A673 (cell line): ENCODE measurements at regions not wholly inside any gene's neighbourhood (a gene's known extent, or its start where the extent isn't known, plus 50 kb on each side); places are given as distances from the start of the nearest gene placed in this dataset.

Source experiments
- BruUV-seq: library from RNA; stranded (reverse); fragments of 400-500 nt; replicated peaks from 2 replicates; lab custom pipeline; 2021; lab: Mats Ljungman, UMichigan
- CTCF ChIA-PET: fragments of 300-600 bp; sonication (Branson Sonifier 250); formaldehyde crosslinking; loops from one replicate; lab custom pipeline; 2022; ENCODE audit warnings: antibody characterized with exemption; lab: Charles Lee
- POLR2A ChIA-PET: fragments of 300-600 bp; sonication (Branson Sonifier 250); formaldehyde crosslinking; loops from one replicate; lab custom pipeline; 2022; ENCODE audit warnings: antibody characterized with exemption; ENCODE audit not compliant: low non-redundant PET; lab: Charles Lee
- DNase-seq: peaks from one replicate; pipeline ENCODE4 v3.0.0-alpha.2; 2015; ENCODE audit warnings: low spot score
- H3K27ac ChIP-seq: fragments of 200-600 bp; sonication (generic); 2 replicates; pipeline ENCODE4 v1.5.1; 2016; ENCODE audit warnings: mixed run types, low read depth, mild to moderate bottlenecking, mixed read lengths, antibody characterized with exemption, low read length; ENCODE audit not compliant: poor library complexity, severe bottlenecking
- H3K27me3 ChIP-seq: fragments of 200-600 bp; sonication (generic); replicated peaks from 2 replicates; pipeline ENCODE4 v1.6.1; 2017; ENCODE audit warnings: mixed run types, low read depth, mild to moderate bottlenecking, mixed read lengths, antibody characterized with exemption, low read length; ENCODE audit not compliant: insufficient read depth, poor library complexity
- H3K36me3 ChIP-seq: fragments of 200-600 bp; sonication (generic); 2 replicates; pipeline ENCODE4 v1.6.1; 2016; ENCODE audit warnings: mixed run types, mild to moderate bottlenecking, mixed read lengths, antibody characterized with exemption, low read length; ENCODE audit not compliant: insufficient read depth, poor library complexity, severe bottlenecking
- H3K4me1 ChIP-seq: fragments of 200-600 bp; sonication (generic); 2 replicates; pipeline ENCODE4 v1.6.1; 2017; ENCODE audit warnings: mixed run types, mild to moderate bottlenecking, mixed read lengths, antibody characterized with exemption, low read length; ENCODE audit not compliant: insufficient read depth, poor library complexity, severe bottlenecking
- H3K4me3 ChIP-seq: fragments of 200-600 bp; sonication (generic); 2 replicates; pipeline ENCODE4 v1.5.1; 2016; ENCODE audit warnings: low read depth, mixed run types, mild to moderate bottlenecking, mixed read lengths, low read length; ENCODE audit not compliant: poor library complexity, severe bottlenecking
- H3K9me3 ChIP-seq: fragments of 200-600 bp; sonication (generic); 2 replicates; pipeline ENCODE4 v1.6.1; 2016; ENCODE audit warnings: mixed run types, low read depth, mild to moderate bottlenecking, mixed read lengths, antibody characterized with exemption, low read length; ENCODE audit not compliant: poor library complexity, severe bottlenecking
- EZH2 ChIP-seq: fragments of 200-600 bp; sonication (generic); IDR thresholded peaks from 2 replicates; pipeline ENCODE4 v1.6.1; 2017; ENCODE audit warnings: borderline replicate concordance, low read depth, mild to moderate bottlenecking, mixed read lengths, antibody characterized with exemption, low read length; ENCODE audit not compliant: poor library complexity, severe bottlenecking
- intact Hi-C: fragments of 100-400 bp; cut with micrococcal nuclease; formaldehyde crosslinking; loops from one replicate; pipeline ENCODE4 v1.10.0; 2022; ENCODE audit not compliant: unreplicated experiment
- TF ChIP-seq, protein P1 (sequence below): fragments of 300-800, 200-600 bp; sonication (generic); conservative IDR thresholded peaks from 2 replicates; pipeline ENCODE4 v1.5.1; 2017; ENCODE audit warnings: low read depth, mild to moderate bottlenecking, antibody characterized with exemption, low read length, moderate library complexity, mixed read lengths

DNA sequence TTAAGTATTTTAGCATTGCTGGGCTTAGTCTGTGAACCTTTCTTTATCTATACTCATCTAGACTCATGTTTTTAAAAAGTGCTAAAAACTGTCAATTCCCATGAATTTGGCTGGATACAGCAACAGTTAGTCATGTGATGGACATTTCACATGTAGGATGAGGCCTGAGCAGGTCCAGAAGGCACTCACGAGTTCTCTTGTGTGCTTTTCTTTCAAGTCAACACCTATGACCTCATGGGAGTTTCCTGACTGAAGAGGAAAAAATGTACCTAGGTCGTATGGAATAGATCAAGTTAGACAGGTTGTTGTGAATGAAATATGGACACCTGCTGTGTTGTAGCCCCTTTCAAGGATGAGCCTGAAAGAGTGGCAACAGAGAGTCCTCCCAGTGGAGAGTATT, 394.2 kb downstream of the DUSP10 start:
- H3K4me1 ChIP-seq = no peaks in the 10 kb centered on the region
- TF ChIP-seq EZH2 = no peak
- TF ChIP-seq, protein P1, sequence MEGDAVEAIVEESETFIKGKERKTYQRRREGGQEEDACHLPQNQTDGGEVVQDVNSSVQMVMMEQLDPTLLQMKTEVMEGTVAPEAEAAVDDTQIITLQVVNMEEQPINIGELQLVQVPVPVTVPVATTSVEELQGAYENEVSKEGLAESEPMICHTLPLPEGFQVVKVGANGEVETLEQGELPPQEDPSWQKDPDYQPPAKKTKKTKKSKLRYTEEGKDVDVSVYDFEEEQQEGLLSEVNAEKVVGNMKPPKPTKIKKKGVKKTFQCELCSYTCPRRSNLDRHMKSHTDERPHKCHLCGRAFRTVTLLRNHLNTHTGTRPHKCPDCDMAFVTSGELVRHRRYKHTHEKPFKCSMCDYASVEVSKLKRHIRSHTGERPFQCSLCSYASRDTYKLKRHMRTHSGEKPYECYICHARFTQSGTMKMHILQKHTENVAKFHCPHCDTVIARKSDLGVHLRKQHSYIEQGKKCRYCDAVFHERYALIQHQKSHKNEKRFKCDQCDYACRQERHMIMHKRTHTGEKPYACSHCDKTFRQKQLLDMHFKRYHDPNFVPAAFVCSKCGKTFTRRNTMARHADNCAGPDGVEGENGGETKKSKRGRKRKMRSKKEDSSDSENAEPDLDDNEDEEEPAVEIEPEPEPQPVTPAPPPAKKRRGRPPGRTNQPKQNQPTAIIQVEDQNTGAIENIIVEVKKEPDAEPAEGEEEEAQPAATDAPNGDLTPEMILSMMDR = no peak
- no peaks in the 10 kb centered on the region for H3K27me3 ChIP-seq
- POLR2A ChIA-PET = no interaction called here
- no peak for DNase-seq
- no TSS peak for BruUV-seq
- H3K4me3 ChIP-seq = no peak overlapping the region
- intact Hi-C loops = no loop called here
- CTCF ChIA-PET = no interaction called here
- H3K36me3 ChIP-seq = no peaks in the 10 kb centered on the region
- H3K27ac ChIP-seq = no peak overlapping the region
- H3K9me3 ChIP-seq = no peaks in the 10 kb centered on the region

GRCh38 chr1:221350091-221350490, 391.8 kb downstream of the DUSP10 start:
- TF ChIP-seq, protein P1 = no peak
- TF ChIP-seq EZH2 = no peak
- DNase-seq = no peak
- no peaks in the 10 kb centered on the region for H3K4me1 ChIP-seq
- no peak overlapping the region for H3K4me3 ChIP-seq
- no peaks in the 10 kb centered on the region for H3K27me3 ChIP-seq
- POLR2A ChIA-PET = no interaction called here
- no peak overlapping the region for H3K27ac ChIP-seq
- intact Hi-C loops = no loop called here
- CTCF ChIA-PET = no interaction called here
- H3K9me3 ChIP-seq = no peaks in the 10 kb centered on the region
- no TSS peak for BruUV-seq
- H3K36me3 ChIP-seq = no peaks in the 10 kb centered on the region

DNA sequence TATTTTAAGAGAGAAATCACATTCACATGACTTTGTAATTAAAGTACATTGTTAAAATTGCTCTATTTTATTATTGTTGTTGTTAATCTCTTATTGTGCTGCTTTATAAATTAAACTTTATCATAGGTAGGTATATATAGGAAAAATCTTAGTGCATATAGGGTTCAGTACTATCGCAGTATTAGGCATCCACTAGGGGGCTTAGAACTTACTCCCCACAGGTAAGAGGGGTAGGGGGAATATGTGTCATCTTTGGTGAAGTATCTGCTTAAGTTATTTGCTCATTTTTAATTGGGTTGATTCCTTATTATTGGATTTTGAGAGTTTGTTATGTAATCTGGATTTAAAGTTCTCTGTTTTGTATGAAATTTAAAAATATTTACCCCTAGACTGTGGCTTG, 385.2 kb downstream of the DUSP10 start:
- TF ChIP-seq, protein P1 = no peak
- TF ChIP-seq EZH2 = no peak
- POLR2A ChIA-PET = no interaction called here
- CTCF ChIA-PET = no interaction called here
- no peaks in the 10 kb centered on the region for H3K27me3 ChIP-seq
- H3K36me3 ChIP-seq = no peaks in the 10 kb centered on the region
- H3K4me3 ChIP-seq = no peak overlapping the region
- BruUV-seq = no TSS peak
- H3K27ac ChIP-seq = no peak overlapping the region
- intact Hi-C loops = no loop called here
- no peaks in the 10 kb centered on the region for H3K4me1 ChIP-seq
- no peaks in the 10 kb centered on the region for H3K9me3 ChIP-seq
- DNase-seq = no peak
